ENCODE measurements at regions not wholly inside any gene's neighbourhood (a gene's known extent, or its start where the extent isn't known, plus 50 kb on each side); places are given as distances from the start of the nearest gene placed in this dataset.
A peak's percentile ranks its signal among the peaks of the same experiment; 100 is the strongest.

DNA sequence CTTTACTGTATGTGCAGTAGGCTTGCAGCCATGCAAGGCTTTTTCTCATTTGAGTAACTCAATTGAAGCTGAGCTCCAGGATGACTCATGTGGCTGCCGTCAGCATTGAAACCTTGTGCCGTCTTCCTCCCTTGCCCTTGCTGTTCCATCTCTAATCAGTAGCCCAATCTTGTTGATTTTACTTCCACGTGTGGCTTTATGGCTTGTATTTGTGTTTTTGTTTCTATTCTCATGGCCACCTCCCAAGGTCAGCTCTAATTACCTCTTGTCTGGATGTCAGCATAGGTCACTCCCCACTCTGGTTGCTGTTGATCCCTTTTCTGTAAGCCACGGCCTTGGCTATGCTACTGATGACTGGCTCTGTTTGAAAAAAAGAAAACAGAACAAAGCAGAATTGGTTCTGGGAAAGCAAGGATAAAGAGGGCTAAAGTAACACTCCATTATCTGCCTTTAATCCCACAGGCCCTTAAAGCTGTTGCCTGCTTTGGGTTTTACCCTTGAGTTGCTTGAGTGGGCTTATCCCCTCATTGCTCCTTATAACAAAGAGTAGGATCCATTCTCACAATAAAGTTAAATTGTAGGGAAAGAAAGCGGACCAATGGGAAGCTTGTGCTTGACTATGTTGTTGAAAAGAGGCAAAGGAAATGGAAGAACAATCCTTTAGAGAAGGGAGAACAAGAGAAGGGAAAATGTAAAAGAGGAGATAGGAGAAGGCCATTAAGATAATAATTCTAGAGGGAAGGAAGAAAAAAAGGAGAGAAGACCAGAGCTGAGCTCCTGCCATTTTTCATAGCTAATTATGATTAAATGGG is 173.9 kb upstream of the PGRMC2 start:
- Histone ChIP-seq H3K9ac (ENCODE audit: low read length in 3 of 3) (no peak overlapping the region), H3K4me1 (ENCODE audit: control insufficient read depth in 2 of 3, insufficient read depth in 2 of 3, low read depth in 1 of 3, low read length in 3 of 3) (no peaks in the 10 kb centered on the region), H3K27me3 (ENCODE audit: control insufficient read depth, insufficient read depth, low read length) (no peaks in the 10 kb centered on the region), H3K4me3 (ENCODE audit: low read length in 3 of 3) (no peak overlapping the region), H3K36me3 (ENCODE audit: control insufficient read depth in 2 of 3, insufficient read depth in 3 of 3, low read length in 3 of 3) (no peaks in the 10 kb centered on the region), H3K27ac (ENCODE audit: low read depth in 2 of 2, low read length in 2 of 2) (peak overlapping the region in 1 of 2 donors; percentile 10), H3K9me3 (ENCODE audit: control insufficient read depth in 2 of 3, insufficient read depth in 1 of 3, low read length in 3 of 3) (no peaks in the 10 kb centered on the region)
- TF ChIP-seq, protein P1, sequence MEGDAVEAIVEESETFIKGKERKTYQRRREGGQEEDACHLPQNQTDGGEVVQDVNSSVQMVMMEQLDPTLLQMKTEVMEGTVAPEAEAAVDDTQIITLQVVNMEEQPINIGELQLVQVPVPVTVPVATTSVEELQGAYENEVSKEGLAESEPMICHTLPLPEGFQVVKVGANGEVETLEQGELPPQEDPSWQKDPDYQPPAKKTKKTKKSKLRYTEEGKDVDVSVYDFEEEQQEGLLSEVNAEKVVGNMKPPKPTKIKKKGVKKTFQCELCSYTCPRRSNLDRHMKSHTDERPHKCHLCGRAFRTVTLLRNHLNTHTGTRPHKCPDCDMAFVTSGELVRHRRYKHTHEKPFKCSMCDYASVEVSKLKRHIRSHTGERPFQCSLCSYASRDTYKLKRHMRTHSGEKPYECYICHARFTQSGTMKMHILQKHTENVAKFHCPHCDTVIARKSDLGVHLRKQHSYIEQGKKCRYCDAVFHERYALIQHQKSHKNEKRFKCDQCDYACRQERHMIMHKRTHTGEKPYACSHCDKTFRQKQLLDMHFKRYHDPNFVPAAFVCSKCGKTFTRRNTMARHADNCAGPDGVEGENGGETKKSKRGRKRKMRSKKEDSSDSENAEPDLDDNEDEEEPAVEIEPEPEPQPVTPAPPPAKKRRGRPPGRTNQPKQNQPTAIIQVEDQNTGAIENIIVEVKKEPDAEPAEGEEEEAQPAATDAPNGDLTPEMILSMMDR (IDR thresholded peaks at IDR 0.05; ENCODE audit: borderline replicate concordance, extremely low read depth, insufficient read depth): no peak
- FAIRE-seq (no peak), DNase-seq (no peak)
- intact Hi-C loops (cut with DNase I): no loop called here

DNA sequence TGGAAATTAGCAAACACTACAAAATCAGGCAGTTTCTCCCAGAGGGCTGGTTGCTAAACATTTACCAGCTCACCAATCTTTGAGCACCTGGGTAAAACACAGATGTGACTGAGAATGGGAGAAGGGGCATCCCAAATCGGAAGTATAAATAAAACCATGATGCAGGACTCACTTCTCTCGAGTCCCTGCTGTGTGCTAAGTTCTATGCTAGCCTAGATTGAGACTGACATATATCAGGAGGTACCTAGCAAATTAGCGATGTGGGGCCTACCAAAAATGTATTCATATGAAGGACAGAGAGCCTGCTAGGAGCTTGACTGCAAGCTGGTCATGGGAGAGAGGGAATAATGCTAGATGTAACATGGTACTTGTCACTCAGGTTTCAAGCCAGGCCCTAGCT is 171.9 kb upstream of the PGRMC2 start:
- no peak overlapping the region for H3K27ac ChIP-seq (ENCODE audit: low read depth in 2 of 2, low read length in 2 of 2)
- H3K36me3 ChIP-seq (ENCODE audit: control insufficient read depth in 2 of 3, insufficient read depth in 3 of 3, low read length in 3 of 3): no peaks in the 10 kb centered on the region
- FAIRE-seq (no peak), DNase-seq (no peak)
- no peak overlapping the region for H3K9ac ChIP-seq (ENCODE audit: low read length in 3 of 3)
- H3K4me3 ChIP-seq (ENCODE audit: low read length in 3 of 3): no peak overlapping the region
- H3K27me3 ChIP-seq (ENCODE audit: control insufficient read depth, insufficient read depth, low read length): no peaks in the 10 kb centered on the region
- intact Hi-C loops (cut with DNase I): no loop called here
- no peaks in the 10 kb centered on the region for H3K4me1 ChIP-seq (ENCODE audit: control insufficient read depth in 2 of 3, insufficient read depth in 2 of 3, low read depth in 1 of 3, low read length in 3 of 3)
- H3K9me3 ChIP-seq (ENCODE audit: control insufficient read depth in 2 of 3, insufficient read depth in 1 of 3, low read length in 3 of 3): no peaks in the 10 kb centered on the region
- TF ChIP-seq, protein P1 (IDR thresholded peaks at IDR 0.05; ENCODE audit: borderline replicate concordance, extremely low read depth, insufficient read depth): no peak

DNA sequence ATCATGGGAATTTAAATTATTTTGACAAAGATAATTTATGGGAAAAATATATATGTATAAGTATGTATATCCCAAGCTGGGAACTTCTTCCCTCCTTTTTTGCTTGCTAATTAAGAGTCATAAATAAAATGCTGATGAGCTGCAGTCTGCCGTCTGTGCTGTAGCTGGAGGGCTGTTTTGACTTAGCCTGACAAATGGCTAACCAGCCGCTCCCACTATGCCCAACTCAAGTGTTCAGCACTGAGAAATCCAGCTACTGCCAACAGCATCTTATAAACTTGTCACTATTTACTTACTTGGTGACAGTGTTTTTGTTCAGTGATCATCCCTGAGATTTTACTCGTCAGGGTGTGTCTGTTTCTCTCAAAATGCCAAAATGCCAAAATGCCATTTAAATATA is 171.2 kb upstream of the PGRMC2 start:
- no peaks in the 10 kb centered on the region for H3K4me1 ChIP-seq (ENCODE audit: control insufficient read depth in 2 of 3, insufficient read depth in 2 of 3, low read depth in 1 of 3, low read length in 3 of 3)
- FAIRE-seq (no peak), DNase-seq (no peak)
- H3K9ac ChIP-seq (ENCODE audit: low read length in 3 of 3): no peak overlapping the region
- TF ChIP-seq, protein P1 (IDR thresholded peaks at IDR 0.05; ENCODE audit: borderline replicate concordance, extremely low read depth, insufficient read depth): no peak
- H3K9me3 ChIP-seq (ENCODE audit: control insufficient read depth in 2 of 3, insufficient read depth in 1 of 3, low read length in 3 of 3): no peaks in the 10 kb centered on the region
- intact Hi-C loops (cut with DNase I): no loop called here
- no peak overlapping the region for H3K27ac ChIP-seq (ENCODE audit: low read depth in 2 of 2, low read length in 2 of 2)
- no peaks in the 10 kb centered on the region for H3K27me3 ChIP-seq (ENCODE audit: control insufficient read depth, insufficient read depth, low read length)
- no peaks in the 10 kb centered on the region for H3K36me3 ChIP-seq (ENCODE audit: control insufficient read depth in 2 of 3, insufficient read depth in 3 of 3, low read length in 3 of 3)
- H3K4me3 ChIP-seq (ENCODE audit: low read length in 3 of 3): no peak overlapping the region
